ENCODE measurements at regions not wholly inside any gene's neighbourhood (a gene's known extent, or its start where the extent isn't known, plus 50 kb on each side); places are given as distances from the start of the nearest gene placed in this dataset.

- POLR2A ChIA-PET: no interaction called here
- H3K36me3 ChIP-seq (ENCODE audit: control insufficient read depth in 1 of 2, insufficient read depth in 2 of 2, low read length in 2 of 2): no peaks in the 10 kb centered on the region
- no peak overlapping the region for H3K27ac ChIP-seq (ENCODE audit: low read depth, low read length)
- H3K4me1 ChIP-seq (ENCODE audit: control insufficient read depth in 1 of 2, insufficient read depth in 2 of 2, low read length in 2 of 2): no peaks in the 10 kb centered on the region
- DNase-seq (ENCODE audit: low read depth, low spot score) (no peak), ATAC-seq (no peak)
- no peaks in the 10 kb centered on the region for H3K9me3 ChIP-seq (ENCODE audit: control insufficient read depth in 1 of 2, insufficient read depth in 1 of 2, low read depth in 1 of 2, low read length in 2 of 2)
- BruUV-seq (replicated peaks): no TSS peak
- no peaks in the 10 kb centered on the region; the same call in 1 of the 2 replicates for H4K20me1 ChIP-seq (ENCODE audit: insufficient read depth)
- H3K4me3 ChIP-seq (replicated peaks in 1 of 2; ENCODE audit: low read depth in 1 of 2, low read length in 2 of 2): no peak overlapping the region
- no peak overlapping the region for H3K4me2 ChIP-seq (ENCODE audit: low read length)
- RAD21 ChIA-PET (ENCODE audit: low non-redundant PET in 1 of 2, low total read pairs in 2 of 2, uncharacterized antibody in 2 of 2, unreplicated experiment in 2 of 2): no interaction called here
- H2AFZ ChIP-seq (ENCODE audit: low read depth, low read length, poor library complexity, severe bottlenecking): no peak overlapping the region
- intact Hi-C loops (cut with micrococcal nuclease): no loop called here
- CTCF ChIA-PET: no interaction called here
- TF ChIP-seq MAX (IDR thresholded peaks at IDR 0.05) (no peak), ZFX (IDR thresholded peaks at IDR 0.05) (no peak), CBX3 (IDR thresholded peaks at IDR 0.05; ENCODE audit: low read depth) (no peak), FOSL1 (IDR thresholded peaks at IDR 0.05; ENCODE audit: low read depth) (no peak), REST (IDR thresholded peaks at IDR 0.05; ENCODE audit: low read depth) (no peak), SIN3A (IDR thresholded peaks at IDR 0.05; ENCODE audit: low read depth) (no peak), EGR1 (IDR thresholded peaks at IDR 0.05; ENCODE audit: low read depth) (no peak), JUND (IDR thresholded peaks at IDR 0.05) (no peak), RAD21 (IDR thresholded peaks at IDR 0.05; ENCODE audit: low read depth) (no peak), CEBPB (IDR thresholded peaks at IDR 0.05; ENCODE audit: low read depth) (no peak), TCF7L2 (IDR thresholded peaks at IDR 0.05; ENCODE audit: borderline replicate concordance, extremely low read depth, insufficient read depth, insufficient read length) (no peak), CTCF (IDR thresholded peaks at IDR 0.05 in 2 of 3, conservative IDR thresholded peaks at IDR 0.05 in 1 of 3; ENCODE audit: borderline replicate concordance in 1 of 3, insufficient read depth in 1 of 3, low read depth in 2 of 3, low read length in 2 of 3) (no peak), SRF (IDR thresholded peaks at IDR 0.05; ENCODE audit: low read depth) (no peak), ZNF274 (IDR thresholded peaks at IDR 0.05; ENCODE audit: low read depth, low read length) (no peak), SP1 (IDR thresholded peaks at IDR 0.05; ENCODE audit: low read depth) (no peak), ATF3 (IDR thresholded peaks at IDR 0.05) (no peak), POLR2A (IDR thresholded peaks at IDR 0.05; ENCODE audit: borderline replicate concordance, extremely low read depth, insufficient read depth, insufficient read length) (no peak), EZH2 (IDR thresholded peaks at IDR 0.05) (no peak), POLR2AphosphoS5 (IDR thresholded peaks at IDR 0.05; ENCODE audit: low read depth, low read length) (no peak), YY1 (IDR thresholded peaks at IDR 0.05; ENCODE audit: extremely low read depth, insufficient replicate concordance, low read depth, low read length) (no peak)
- H3K79me2 ChIP-seq (ENCODE audit: insufficient read depth, low read length): no peaks in the 10 kb centered on the region
- no peaks in the 10 kb centered on the region for H3K9me2 ChIP-seq (ENCODE audit: insufficient read depth)
- H3K9ac ChIP-seq (ENCODE audit: low read length): no peak overlapping the region
- peaks cover 44% of the 10 kb centered on the region for H3K27me3 ChIP-seq (ENCODE audit: insufficient read depth, low read length)
Observed at GRCh38 chr14:22149058-22149457, 440.0 kb downstream of the DAD1 start.
